ENCODE measurements at regions not wholly inside any gene's neighbourhood (a gene's known extent, or its start where the extent isn't known, plus 50 kb on each side); places are given as distances from the start of the nearest gene placed in this dataset.
"Not testable (repeated sequence)": the region's sequence is repeated elsewhere in the genome, so short reads cannot be mapped to it uniquely, and the experiment has no call there.

GRCh38 chr14:48325486-48325885 is 650.1 kb upstream of the MDGA2 start:
- no peaks in the 10 kb centered on the region for H3K27me3 ChIP-seq
- TF ChIP-seq Cebpa-rat (IDR thresholded peaks at IDR 0.05) = no peak
- no peaks in the 10 kb centered on the region for H3K9me3 ChIP-seq
- H3K9ac ChIP-seq = no peak overlapping the region
- H3K27ac ChIP-seq = no peak overlapping the region
- no peak overlapping the region for H3K4me2 ChIP-seq
- H3K4me3 ChIP-seq = no peak overlapping the region
- H4K20me1 ChIP-seq = no peaks in the 10 kb centered on the region
- no peaks in the 10 kb centered on the region for H3K4me1 ChIP-seq
- no peaks in the 10 kb centered on the region for H3K36me3 ChIP-seq

GRCh38 chr14:48323665-48324064 is 648.3 kb upstream of the MDGA2 start:
- Histone ChIP-seq H4K20me1 (no peaks in the 10 kb centered on the region), H3K4me2 (no peak overlapping the region), H3K9ac (no peak overlapping the region), H3K4me3 (no peak overlapping the region), H3K27ac (no peak overlapping the region), H3K36me3 (no peaks in the 10 kb centered on the region), H3K9me3 (no peaks in the 10 kb centered on the region), H3K27me3 (no peaks in the 10 kb centered on the region), H3K4me1 (no peaks in the 10 kb centered on the region)
- no peak for TF ChIP-seq Cebpa-rat (IDR thresholded peaks at IDR 0.05)

- Histone ChIP-seq H3K4me2 (no peak overlapping the region), H3K4me3 (no peak overlapping the region), H3K9ac (no peak overlapping the region), H3K9me3 (no peaks in the 10 kb centered on the region), H3K27ac (no peak overlapping the region), H3K27me3 (no peaks in the 10 kb centered on the region), H3K4me1 (no peaks in the 10 kb centered on the region), H4K20me1 (no peaks in the 10 kb centered on the region), H3K36me3 (no peaks in the 10 kb centered on the region)
- TF ChIP-seq Cebpa-rat (IDR thresholded peaks at IDR 0.05) = no peak
Observed at GRCh38 chr14:48319823-48320222, 644.4 kb upstream of the MDGA2 start.

- no peaks in the 10 kb centered on the region for H3K4me1 ChIP-seq
- no peak for TF ChIP-seq Cebpa-rat (IDR thresholded peaks at IDR 0.05)
- H3K27me3 ChIP-seq = no peaks in the 10 kb centered on the region
- H3K9me3 ChIP-seq = no peaks in the 10 kb centered on the region
- no peaks in the 10 kb centered on the region for H3K36me3 ChIP-seq
- H3K4me2 ChIP-seq = no peak overlapping the region
- H4K20me1 ChIP-seq = no peaks in the 10 kb centered on the region
- no peak overlapping the region for H3K27ac ChIP-seq
- no peak overlapping the region for H3K9ac ChIP-seq
- H3K4me3 ChIP-seq = no peak overlapping the region
Observed at GRCh38 chr14:48304729-48305128, 629.3 kb upstream of the MDGA2 start.

GRCh38 chr14:48289701-48290100 is 614.3 kb upstream of the MDGA2 start:
- Histone ChIP-seq H3K4me1 (no peaks in the 10 kb centered on the region), H4K20me1 (no peaks in the 10 kb centered on the region), H3K9me3 (peaks cover 7% of the 10 kb centered on the region), H3K4me3 (no peak overlapping the region), H3K36me3 (no peaks in the 10 kb centered on the region), H3K27ac (no peak overlapping the region), H3K4me2 (no peak overlapping the region), H3K27me3 (no peaks in the 10 kb centered on the region), H3K9ac (no peak overlapping the region)
- TF ChIP-seq Cebpa-rat (IDR thresholded peaks at IDR 0.05) = no peak

- not testable (repeated sequence) for H4K20me1 ChIP-seq, H3K36me3 ChIP-seq, H3K4me2 ChIP-seq, H3K4me3 ChIP-seq, H3K4me1 ChIP-seq, H3K9me3 ChIP-seq, H3K27me3 ChIP-seq, H3K9ac ChIP-seq, H3K27ac ChIP-seq
Observed at GRCh38 chr14:48285217-48285616, 609.8 kb upstream of the MDGA2 start.

- TF ChIP-seq Cebpa-rat (IDR thresholded peaks at IDR 0.05) = no peak
- Histone ChIP-seq H3K9me3 (no peaks in the 10 kb centered on the region), H3K4me3 (no peak overlapping the region), H3K27ac (no peak overlapping the region), H3K36me3 (no peaks in the 10 kb centered on the region), H4K20me1 (no peaks in the 10 kb centered on the region), H3K27me3 (no peaks in the 10 kb centered on the region), H3K4me2 (no peak overlapping the region), H3K4me1 (no peaks in the 10 kb centered on the region), H3K9ac (no peak overlapping the region)
Observed at GRCh38 chr14:48275301-48275700, 599.9 kb upstream of the MDGA2 start.

- no peak overlapping the region for H3K27ac ChIP-seq
- no peaks in the 10 kb centered on the region for H3K36me3 ChIP-seq
- no peak overlapping the region for H3K4me2 ChIP-seq
- H3K9me3 ChIP-seq = no peaks in the 10 kb centered on the region
- H4K20me1 ChIP-seq = no peaks in the 10 kb centered on the region
- H3K4me1 ChIP-seq = no peaks in the 10 kb centered on the region
- TF ChIP-seq Cebpa-rat (IDR thresholded peaks at IDR 0.05) = no peak
- no peak overlapping the region for H3K4me3 ChIP-seq
- H3K9ac ChIP-seq = no peak overlapping the region
- H3K27me3 ChIP-seq = no peaks in the 10 kb centered on the region
Observed at GRCh38 chr14:48274826-48275225, 599.4 kb upstream of the MDGA2 start.

GRCh38 chr14:48267926-48268325 is 592.5 kb upstream of the MDGA2 start:
- H3K9ac ChIP-seq, H3K4me3 ChIP-seq, H3K4me1 ChIP-seq, H3K36me3 ChIP-seq, H3K9me3 ChIP-seq, H3K27ac ChIP-seq, H3K27me3 ChIP-seq, H3K4me2 ChIP-seq, H4K20me1 ChIP-seq: not testable (repeated sequence)

- not testable (repeated sequence) for H3K36me3 ChIP-seq, H4K20me1 ChIP-seq, H3K4me3 ChIP-seq, H3K27ac ChIP-seq, H3K4me1 ChIP-seq, H3K4me2 ChIP-seq, H3K27me3 ChIP-seq, H3K9ac ChIP-seq, H3K9me3 ChIP-seq
Observed at GRCh38 chr14:48266201-48266600, 590.8 kb upstream of the MDGA2 start.

GRCh38 chr14:48261436-48261835 is 586.0 kb upstream of the MDGA2 start:
- H3K27me3 ChIP-seq = no peaks in the 10 kb centered on the region
- no peak overlapping the region for H3K9ac ChIP-seq
- H3K4me1 ChIP-seq = no peaks in the 10 kb centered on the region
- H3K4me2 ChIP-seq = no peak overlapping the region
- no peaks in the 10 kb centered on the region for H4K20me1 ChIP-seq
- no peak overlapping the region for H3K27ac ChIP-seq
- H3K36me3 ChIP-seq = no peaks in the 10 kb centered on the region
- no peak for TF ChIP-seq Cebpa-rat (IDR thresholded peaks at IDR 0.05)
- no peaks in the 10 kb centered on the region for H3K9me3 ChIP-seq
- H3K4me3 ChIP-seq = no peak overlapping the region

- H3K36me3 ChIP-seq, H3K9me3 ChIP-seq, H3K9ac ChIP-seq, H4K20me1 ChIP-seq, H3K4me3 ChIP-seq, H3K4me1 ChIP-seq, H3K27ac ChIP-seq, H3K4me2 ChIP-seq, H3K27me3 ChIP-seq: not testable (repeated sequence)
Observed at GRCh38 chr14:48260394-48261295, 585.2 kb upstream of the MDGA2 start.

- H3K27ac ChIP-seq, H3K4me2 ChIP-seq, H3K27me3 ChIP-seq, H3K4me1 ChIP-seq, H3K4me3 ChIP-seq, H4K20me1 ChIP-seq, H3K9me3 ChIP-seq, H3K36me3 ChIP-seq, H3K9ac ChIP-seq: not testable (repeated sequence)
Observed at GRCh38 chr14:48259876-48260275, 584.5 kb upstream of the MDGA2 start.

- H3K4me2 ChIP-seq, H3K4me3 ChIP-seq, H4K20me1 ChIP-seq, H3K27me3 ChIP-seq, H3K9ac ChIP-seq, H3K9me3 ChIP-seq, H3K4me1 ChIP-seq, H3K27ac ChIP-seq, H3K36me3 ChIP-seq: not testable (repeated sequence)
Observed at GRCh38 chr14:48259232-48259631, 583.8 kb upstream of the MDGA2 start.

- not testable (repeated sequence) for H3K9me3 ChIP-seq, H3K4me3 ChIP-seq, H3K4me2 ChIP-seq, H4K20me1 ChIP-seq, H3K4me1 ChIP-seq, H3K36me3 ChIP-seq, H3K9ac ChIP-seq, H3K27me3 ChIP-seq, H3K27ac ChIP-seq
Observed at GRCh38 chr14:48258703-48259102, 583.3 kb upstream of the MDGA2 start.
